ENCODE measurements at regions not wholly inside any gene's neighbourhood (a gene's known extent, or its start where the extent isn't known, plus 50 kb on each side); places are given as distances from the start of the nearest gene placed in this dataset.

GRCh38 chr15:26477044-26477443 is 295.8 kb downstream of the GABRB3 start:
- DNase-seq, result no peak

GRCh38 chr15:26475554-26475953 is 297.3 kb downstream of the GABRB3 start:
- DNase-seq, result no peak

- no peak for DNase-seq
Measured at GRCh38 chr15:26472661-26473060, 300.2 kb downstream of the GABRB3 start.

GRCh38 chr15:26461847-26462608 is 310.8 kb downstream of the GABRB3 start:
- DNase-seq, result no peak

- no peak for DNase-seq
Measured at GRCh38 chr15:26460165-26460564, 312.7 kb downstream of the GABRB3 start.

- no peak for DNase-seq
Measured at GRCh38 chr15:26455828-26456227, 317.0 kb downstream of the GABRB3 start.

- DNase-seq, result no peak
Measured at GRCh38 chr15:26453914-26454313, 319.0 kb downstream of the GABRB3 start.

GRCh38 chr15:26451995-26452394 is 320.9 kb downstream of the GABRB3 start:
- no peak for DNase-seq

GRCh38 chr15:26449291-26449690 is 323.6 kb downstream of the GABRB3 start:
- no peak for DNase-seq

GRCh38 chr15:26443321-26443720 is 329.5 kb downstream of the GABRB3 start:
- DNase-seq, result no peak

GRCh38 chr15:26442680-26443079 is 330.2 kb downstream of the GABRB3 start:
- no peak for DNase-seq

GRCh38 chr15:26439681-26440080 is 333.2 kb downstream of the GABRB3 start:
- no peak for DNase-seq

- no peak for DNase-seq
Measured at GRCh38 chr15:26438718-26439117, 334.1 kb downstream of the GABRB3 start.

- no peak for DNase-seq
Measured at GRCh38 chr15:26438316-26438715, 334.6 kb downstream of the GABRB3 start.

GRCh38 chr15:26433818-26434217 is 339.0 kb downstream of the GABRB3 start:
- no peak for DNase-seq

GRCh38 chr15:26433060-26433459 is 339.8 kb downstream of the GABRB3 start:
- no peak for DNase-seq

- no peak for DNase-seq
Measured at GRCh38 chr15:26421065-26421464, 351.8 kb downstream of the GABRB3 start.

- DNase-seq, result no peak
Measured at GRCh38 chr15:26395624-26396023, 377.2 kb downstream of the GABRB3 start.

- DNase-seq, result no peak
Measured at GRCh38 chr15:26394801-26395200, 378.1 kb downstream of the GABRB3 start.

GRCh38 chr15:26392956-26393355 is 379.9 kb downstream of the GABRB3 start:
- no peak for DNase-seq

GRCh38 chr15:26391567-26392194 is 381.2 kb downstream of the GABRB3 start:
- DNase-seq, result no peak

- DNase-seq, result no peak
Measured at GRCh38 chr15:26382444-26383072, 390.3 kb downstream of the GABRB3 start.

- no peak for DNase-seq
Measured at GRCh38 chr15:26378304-26378703, 394.6 kb downstream of the GABRB3 start.

GRCh38 chr15:26376243-26376642 is 396.6 kb downstream of the GABRB3 start:
- no peak for DNase-seq

Data from C1 segment of cervical spinal cord (tissue), 14 donors.